GM12865 (cell line): ENCODE measurements at regions not wholly inside any gene's neighbourhood (a gene's known extent, or its start where the extent isn't known, plus 50 kb on each side); places are given as distances from the start of the nearest gene placed in this dataset.
"Not testable (repeated sequence)": the region's sequence is repeated elsewhere in the genome, so short reads cannot be mapped to it uniquely, and the experiment has no call there.

Experiments used
- DNase-seq: peaks from one replicate; pipeline ENCODE4 v3.0.0; 2010; ENCODE audit warnings: low read depth
- H3K4me3 ChIP-seq: 2 replicates; pipeline ENCODE4 v1.5.1; 2011; ENCODE audit warnings: mild to moderate bottlenecking, low read depth, low read length, control low read depth
- CTCF ChIP-seq: IDR thresholded peaks from 2 replicates; pipeline ENCODE4 v1.5.1; 2011; ENCODE audit warnings: low read length, control low read depth, low read depth, inconsistent platforms; ENCODE audit not compliant: insufficient read depth; ENCODE audit errors: missing control alignments

- DNase-seq, result peak; percentile 18
- no peak overlapping the region for H3K4me3 ChIP-seq
- TF ChIP-seq CTCF, result no peak
Observed at GRCh38 chr7:149635561-149636329, 137.6 kb downstream of the ZNF467 start.

GRCh38 chr7:149633976-149634945, 136.7 kb upstream of the ZNF746 start:
- no peak overlapping the region for H3K4me3 ChIP-seq
- no peak for TF ChIP-seq CTCF
- no peak for DNase-seq

- DNase-seq, H3K4me3 ChIP-seq: not testable (repeated sequence)
Observed at GRCh38 chr7:149628361-149629149, 130.9 kb upstream of the ZNF746 start.

GRCh38 chr7:149627911-149628310, 130.3 kb upstream of the ZNF746 start:
- no peak for TF ChIP-seq CTCF
- no peak for DNase-seq
- no peak overlapping the region for H3K4me3 ChIP-seq

GRCh38 chr7:149626972-149627371, 129.4 kb upstream of the ZNF746 start:
- H3K4me3 ChIP-seq, result no peak overlapping the region
- no peak for TF ChIP-seq CTCF
- DNase-seq, result no peak

GRCh38 chr7:149625947-149626392, 128.4 kb upstream of the ZNF746 start:
- DNase-seq, result no peak
- no peak overlapping the region for H3K4me3 ChIP-seq
- TF ChIP-seq CTCF, result no peak
